ENCODE measurements at regions not wholly inside any gene's neighbourhood (a gene's known extent, or its start where the extent isn't known, plus 50 kb on each side); places are given as distances from the start of the nearest gene placed in this dataset.

- TF ChIP-seq GATA3 (IDR thresholded peaks at IDR 0.05; ENCODE audit: low read depth, low read length) (no peak), GATA2 (IDR thresholded peaks at IDR 0.05; ENCODE audit: low read depth, low read length) (no peak)
Measured at GRCh38 chr3:28726840-28727239, 378.2 kb upstream of the AZI2 start.

Data from SH-SY5Y (cell line).